GM20000 (cell line): ENCODE measurements at regions not wholly inside any gene's neighbourhood (a gene's known extent, or its start where the extent isn't known, plus 50 kb on each side); places are given as distances from the start of the nearest gene placed in this dataset.

ENCODE experiments used
- DNase-seq: peaks from one replicate; pipeline ENCODE4 v3.0.0; 2012; ENCODE audit warnings: low spot score
- TF ChIP-seq, protein P1 (sequence below): IDR thresholded peaks from 2 replicates; pipeline ENCODE4 v1.5.1; 2012; ENCODE audit warnings: mild to moderate bottlenecking, control low read depth; ENCODE audit errors: extremely low read depth, missing control alignments

DNA sequence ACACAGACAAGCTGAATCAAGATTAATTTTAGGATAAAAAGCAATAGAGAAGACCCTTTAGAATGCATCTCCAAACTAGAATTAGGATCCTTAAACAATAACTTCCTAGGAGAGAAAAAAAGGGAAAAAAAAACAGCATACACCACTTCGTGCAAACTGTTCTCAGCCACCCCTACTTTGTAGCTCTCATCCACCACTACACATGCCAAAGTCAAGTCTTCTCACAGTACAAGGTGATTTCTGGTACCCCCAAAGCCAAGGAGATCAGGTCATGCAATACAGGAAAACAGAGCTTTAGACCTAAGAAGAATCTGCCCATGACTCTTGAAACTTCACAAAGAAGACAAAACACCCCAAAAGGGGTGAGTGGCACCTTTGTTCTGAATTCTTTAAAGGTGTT is 166.9 kb downstream of the SUCNR1 start:
- DNase-seq: no peak
- TF ChIP-seq, protein P1, sequence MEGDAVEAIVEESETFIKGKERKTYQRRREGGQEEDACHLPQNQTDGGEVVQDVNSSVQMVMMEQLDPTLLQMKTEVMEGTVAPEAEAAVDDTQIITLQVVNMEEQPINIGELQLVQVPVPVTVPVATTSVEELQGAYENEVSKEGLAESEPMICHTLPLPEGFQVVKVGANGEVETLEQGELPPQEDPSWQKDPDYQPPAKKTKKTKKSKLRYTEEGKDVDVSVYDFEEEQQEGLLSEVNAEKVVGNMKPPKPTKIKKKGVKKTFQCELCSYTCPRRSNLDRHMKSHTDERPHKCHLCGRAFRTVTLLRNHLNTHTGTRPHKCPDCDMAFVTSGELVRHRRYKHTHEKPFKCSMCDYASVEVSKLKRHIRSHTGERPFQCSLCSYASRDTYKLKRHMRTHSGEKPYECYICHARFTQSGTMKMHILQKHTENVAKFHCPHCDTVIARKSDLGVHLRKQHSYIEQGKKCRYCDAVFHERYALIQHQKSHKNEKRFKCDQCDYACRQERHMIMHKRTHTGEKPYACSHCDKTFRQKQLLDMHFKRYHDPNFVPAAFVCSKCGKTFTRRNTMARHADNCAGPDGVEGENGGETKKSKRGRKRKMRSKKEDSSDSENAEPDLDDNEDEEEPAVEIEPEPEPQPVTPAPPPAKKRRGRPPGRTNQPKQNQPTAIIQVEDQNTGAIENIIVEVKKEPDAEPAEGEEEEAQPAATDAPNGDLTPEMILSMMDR: no peak

GRCh38 chr3:152043620-152044019 is 170.2 kb downstream of the SUCNR1 start:
- TF ChIP-seq, protein P1: no peak
- no peak for DNase-seq

DNA sequence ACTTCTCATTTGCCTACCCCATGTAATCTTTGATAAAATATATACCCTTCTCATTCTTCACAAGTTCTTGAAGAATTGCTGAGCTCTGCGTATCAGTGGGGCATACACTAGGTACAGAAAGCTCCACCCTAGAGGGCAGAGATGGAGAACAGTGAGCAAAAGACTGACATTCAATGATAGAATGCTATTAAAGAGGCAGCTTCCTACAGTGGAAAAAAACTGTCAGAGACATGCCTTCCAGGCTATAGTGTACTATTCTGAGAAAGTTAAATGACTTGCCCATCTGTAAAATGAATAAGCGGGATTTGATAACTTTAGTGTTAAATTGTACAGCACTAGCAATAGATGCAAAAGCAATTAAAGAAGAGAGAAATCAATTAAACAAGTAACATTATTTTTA is 172.8 kb downstream of the SUCNR1 start:
- TF ChIP-seq, protein P1: no peak
- no peak for DNase-seq

DNA sequence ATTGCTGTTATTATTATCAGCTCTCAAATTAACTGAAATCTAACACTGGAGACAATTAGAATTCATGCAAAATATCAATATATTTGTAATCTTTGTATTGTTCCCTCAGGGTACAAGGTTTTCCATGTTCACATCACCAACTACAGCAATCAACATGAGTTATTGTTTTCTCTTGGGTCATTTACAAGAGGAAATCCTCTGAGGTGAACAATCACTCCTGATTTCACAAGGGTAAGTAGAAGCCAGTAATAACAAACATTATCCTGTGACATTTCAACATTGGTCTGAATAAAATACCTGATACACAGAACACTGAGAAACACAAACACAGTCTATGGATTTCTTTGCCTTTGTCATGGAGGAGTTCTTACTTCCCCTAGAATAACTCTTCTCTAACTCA is 174.0 kb downstream of the SUCNR1 start:
- TF ChIP-seq, protein P1: no peak
- DNase-seq: no peak

DNA sequence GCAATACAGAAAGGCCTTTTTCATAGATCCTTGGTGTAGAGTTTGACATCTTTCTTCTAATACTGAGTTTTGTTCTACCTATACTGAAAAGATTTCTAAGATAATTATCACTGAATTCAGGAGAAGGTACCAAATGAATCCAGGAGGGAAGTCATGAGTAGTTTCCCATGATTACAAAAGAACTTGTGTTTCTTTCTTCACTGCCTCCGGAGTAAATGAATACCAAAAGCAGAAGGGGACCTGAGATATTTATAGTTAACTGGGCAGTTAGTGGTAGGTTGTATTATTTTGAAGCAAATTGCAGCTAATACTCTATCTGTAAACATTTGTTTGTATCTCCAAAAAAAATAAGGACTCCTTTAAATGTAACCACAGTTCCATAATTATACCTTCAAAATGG is 175.4 kb downstream of the SUCNR1 start:
- DNase-seq: no peak
- TF ChIP-seq, protein P1: no peak

GRCh38 chr3:152050903-152051302 is 177.5 kb downstream of the SUCNR1 start:
- DNase-seq: no peak
- TF ChIP-seq, protein P1: no peak

DNA sequence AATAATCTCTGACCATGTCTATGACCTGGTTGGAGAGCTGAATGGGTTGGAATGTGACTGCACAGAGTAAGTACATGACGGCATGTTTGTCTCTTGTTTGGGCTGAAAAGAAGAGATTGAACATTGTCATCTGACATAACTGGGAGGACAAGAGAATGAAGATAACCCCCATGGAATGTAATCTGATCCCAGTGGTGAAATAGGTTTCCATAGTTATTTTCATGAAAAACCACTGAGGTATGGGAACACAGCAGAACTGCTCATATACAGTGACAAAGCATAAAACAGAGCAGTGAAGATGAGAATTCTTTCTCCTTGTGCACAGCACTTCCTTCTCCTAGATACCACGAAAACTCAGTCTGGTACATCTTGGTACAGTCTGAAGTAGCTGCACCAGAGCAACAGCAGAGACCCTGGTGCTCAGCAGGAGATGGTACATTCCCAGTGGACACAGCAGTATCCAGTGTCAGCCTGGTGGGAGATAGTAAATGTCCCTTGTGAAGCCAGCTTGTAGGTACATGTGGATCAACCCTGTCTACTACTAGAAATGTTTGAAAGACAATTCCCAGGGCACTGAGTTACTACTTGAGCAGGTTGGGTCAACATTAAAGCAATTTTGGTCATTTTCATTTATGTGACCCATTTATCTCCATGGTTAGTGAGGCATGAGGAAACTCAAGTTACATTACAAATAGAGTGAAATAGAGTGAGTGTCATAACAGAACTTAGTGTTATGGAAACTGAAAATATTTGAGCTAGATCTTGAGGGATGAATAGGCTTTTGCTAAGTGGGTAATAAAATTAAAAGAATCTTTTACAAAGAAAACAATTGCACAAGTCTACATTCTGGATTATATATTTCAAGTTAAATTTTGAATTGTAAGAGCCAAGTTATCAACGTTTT is 178.3 kb downstream of the SUCNR1 start:
- DNase-seq: peak; percentile 32
- TF ChIP-seq, protein P1: no peak
